ENCODE measurements at regions not wholly inside any gene's neighbourhood (a gene's known extent, or its start where the extent isn't known, plus 50 kb on each side); places are given as distances from the start of the nearest gene placed in this dataset.
"Not testable (repeated sequence)": the region's sequence is repeated elsewhere in the genome, so short reads cannot be mapped to it uniquely, and the experiment has no call there.

- no peaks in the 10 kb centered on the region for H3K9me3 ChIP-seq (ENCODE audit: low read depth, low read length)
- DNase-seq (ENCODE audit: low read depth, low spot score): no peak
- no peak for TF ChIP-seq FOXP2 (optimal IDR thresholded peaks at IDR 0.05; ENCODE audit: control extremely low read depth, extremely low read length, insufficient read depth)
- TF ChIP-seq EZH2 (IDR thresholded peaks at IDR 0.05): no peak
- no peak for TF ChIP-seq POLR2AphosphoS5 (IDR thresholded peaks at IDR 0.05; ENCODE audit: borderline replicate concordance, low read depth, low read length)
- H3K36me3 ChIP-seq (ENCODE audit: insufficient read depth, low read length): no peaks in the 10 kb centered on the region
- no peak overlapping the region for H3K4me3 ChIP-seq
- no peak overlapping the region for H3K9ac ChIP-seq (ENCODE audit: insufficient read length)
- no peak overlapping the region for H3K27ac ChIP-seq
These were observed 148.8 kb downstream of the BLID start for GRCh38 chr11:121967131-121967704.

DNA sequence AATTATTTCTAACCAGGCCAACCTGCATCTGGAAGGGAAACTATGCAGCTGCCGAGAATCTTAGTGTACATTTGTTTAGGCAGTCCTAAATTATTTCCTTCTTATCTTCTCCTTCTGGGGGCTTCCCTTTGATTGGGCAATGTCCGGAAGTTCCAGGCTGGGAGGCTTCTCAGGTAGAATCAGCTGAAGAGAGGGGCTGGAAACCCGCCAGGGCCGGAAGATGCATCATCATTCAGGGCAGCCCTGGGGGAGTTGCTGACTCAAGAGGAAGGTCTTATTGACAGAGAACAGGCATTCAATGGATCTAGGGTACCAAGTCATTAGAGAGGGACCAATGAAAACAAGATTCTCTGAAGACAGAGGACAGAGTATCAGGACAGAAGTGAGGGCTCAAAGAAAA is 150.7 kb downstream of the BLID start:
- DNase-seq (ENCODE audit: low read depth, low spot score): no peak
- H3K36me3 ChIP-seq (ENCODE audit: insufficient read depth, low read length): no peaks in the 10 kb centered on the region
- no peak overlapping the region for H3K4me3 ChIP-seq
- no peaks in the 10 kb centered on the region for H3K9me3 ChIP-seq (ENCODE audit: low read depth, low read length)
- H3K27ac ChIP-seq: no peak overlapping the region
- no peak overlapping the region for H3K9ac ChIP-seq (ENCODE audit: insufficient read length)
- TF ChIP-seq EZH2 (IDR thresholded peaks at IDR 0.05): no peak
- TF ChIP-seq FOXP2 (optimal IDR thresholded peaks at IDR 0.05; ENCODE audit: control extremely low read depth, extremely low read length, insufficient read depth): no peak
- no peak for TF ChIP-seq POLR2AphosphoS5 (IDR thresholded peaks at IDR 0.05; ENCODE audit: borderline replicate concordance, low read depth, low read length)

DNA sequence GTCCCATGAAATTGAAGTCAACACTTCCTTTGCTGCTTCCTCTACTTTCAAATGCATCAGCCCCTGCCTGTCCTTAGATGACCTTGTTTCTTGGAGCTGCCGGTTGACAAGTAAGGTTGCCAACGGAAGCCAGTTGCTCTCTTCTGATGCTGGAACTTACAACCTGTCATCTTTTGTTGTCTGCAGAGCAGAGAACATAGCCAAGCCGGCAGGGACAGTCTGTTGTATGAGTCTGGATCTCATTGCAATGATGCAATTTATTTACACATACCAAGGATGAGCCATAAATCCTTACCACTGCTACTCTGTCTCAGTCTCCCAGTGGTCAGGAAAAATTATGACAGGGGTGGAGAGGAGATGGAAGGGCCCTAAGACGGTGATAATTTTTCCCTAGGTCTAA is 151.4 kb downstream of the BLID start:
- Histone ChIP-seq H3K9ac (ENCODE audit: insufficient read length) (no peak overlapping the region), H3K36me3 (ENCODE audit: insufficient read depth, low read length) (no peaks in the 10 kb centered on the region), H3K27ac (no peak overlapping the region), H3K4me3 (no peak overlapping the region), H3K9me3 (ENCODE audit: low read depth, low read length) (no peaks in the 10 kb centered on the region)
- no peak for DNase-seq (ENCODE audit: low read depth, low spot score)
- TF ChIP-seq FOXP2 (optimal IDR thresholded peaks at IDR 0.05; ENCODE audit: control extremely low read depth, extremely low read length, insufficient read depth): no peak
- TF ChIP-seq EZH2 (IDR thresholded peaks at IDR 0.05): no peak
- no peak for TF ChIP-seq POLR2AphosphoS5 (IDR thresholded peaks at IDR 0.05; ENCODE audit: borderline replicate concordance, low read depth, low read length)

GRCh38 chr11:121963846-121964245 is 152.2 kb downstream of the BLID start:
- not testable (repeated sequence) for H3K27ac ChIP-seq; DNase-seq (ENCODE audit: low read depth, low spot score); H3K9me3 ChIP-seq (ENCODE audit: low read depth, low read length); H3K4me3 ChIP-seq; H3K36me3 ChIP-seq (ENCODE audit: insufficient read depth, low read length); H3K9ac ChIP-seq (ENCODE audit: insufficient read length)

DNA sequence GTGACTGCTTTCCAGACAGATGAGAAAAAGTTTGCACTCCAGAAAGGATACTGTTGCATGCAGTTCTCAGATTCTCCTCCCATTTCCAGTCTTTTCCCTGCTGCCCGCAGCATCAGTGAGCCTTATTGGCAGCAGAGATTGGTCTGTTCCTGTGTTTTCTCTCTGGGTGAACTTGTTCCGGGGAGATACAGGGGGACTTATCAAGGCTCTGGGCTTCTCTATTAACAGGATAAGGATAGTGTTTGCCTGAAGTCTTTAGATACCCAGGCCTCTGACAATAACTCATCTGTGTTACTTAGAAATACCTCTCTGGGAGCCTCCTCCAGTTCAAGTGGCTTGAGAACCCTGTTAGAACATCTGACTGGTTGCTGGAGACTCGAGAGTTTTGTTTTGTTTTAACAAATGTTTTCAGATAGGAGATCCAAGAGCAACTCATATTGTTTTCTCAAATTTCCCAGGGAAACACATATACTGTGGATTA is 154.7 kb downstream of the BLID start:
- H3K4me3 ChIP-seq: no peak overlapping the region
- TF ChIP-seq POLR2AphosphoS5 (IDR thresholded peaks at IDR 0.05; ENCODE audit: borderline replicate concordance, low read depth, low read length): no peak
- no peak for TF ChIP-seq FOXP2 (optimal IDR thresholded peaks at IDR 0.05; ENCODE audit: control extremely low read depth, extremely low read length, insufficient read depth)
- no peak for TF ChIP-seq EZH2 (IDR thresholded peaks at IDR 0.05)
- H3K27ac ChIP-seq: no peak overlapping the region
- no peaks in the 10 kb centered on the region for H3K36me3 ChIP-seq (ENCODE audit: insufficient read depth, low read length)
- H3K9ac ChIP-seq (ENCODE audit: insufficient read length): no peak overlapping the region
- no peak for DNase-seq (ENCODE audit: low read depth, low spot score)
- H3K9me3 ChIP-seq (ENCODE audit: low read depth, low read length): no peaks in the 10 kb centered on the region

GRCh38 chr11:121958971-121959325 is 157.1 kb downstream of the BLID start:
- H3K4me3 ChIP-seq: no peak overlapping the region
- no peak for DNase-seq (ENCODE audit: low read depth, low spot score)
- no peaks in the 10 kb centered on the region for H3K9me3 ChIP-seq (ENCODE audit: low read depth, low read length)
- H3K27ac ChIP-seq: no peak overlapping the region
- TF ChIP-seq POLR2AphosphoS5 (IDR thresholded peaks at IDR 0.05; ENCODE audit: borderline replicate concordance, low read depth, low read length) (no peak), FOXP2 (optimal IDR thresholded peaks at IDR 0.05; ENCODE audit: control extremely low read depth, extremely low read length, insufficient read depth) (no peak), EZH2 (IDR thresholded peaks at IDR 0.05) (no peak)
- H3K9ac ChIP-seq (ENCODE audit: insufficient read length): no peak overlapping the region
- no peaks in the 10 kb centered on the region for H3K36me3 ChIP-seq (ENCODE audit: insufficient read depth, low read length)

GRCh38 chr11:121958323-121958970 is 157.6 kb downstream of the BLID start:
- TF ChIP-seq EZH2 (IDR thresholded peaks at IDR 0.05) (no peak), FOXP2 (optimal IDR thresholded peaks at IDR 0.05; ENCODE audit: control extremely low read depth, extremely low read length, insufficient read depth) (no peak), POLR2AphosphoS5 (IDR thresholded peaks at IDR 0.05; ENCODE audit: borderline replicate concordance, low read depth, low read length) (no peak)
- Histone ChIP-seq H3K27ac (no peak overlapping the region), H3K4me3 (no peak overlapping the region), H3K9me3 (ENCODE audit: low read depth, low read length) (no peaks in the 10 kb centered on the region), H3K36me3 (ENCODE audit: insufficient read depth, low read length) (no peaks in the 10 kb centered on the region), H3K9ac (ENCODE audit: insufficient read length) (no peak overlapping the region)
- no peak for DNase-seq (ENCODE audit: low read depth, low spot score)

DNA sequence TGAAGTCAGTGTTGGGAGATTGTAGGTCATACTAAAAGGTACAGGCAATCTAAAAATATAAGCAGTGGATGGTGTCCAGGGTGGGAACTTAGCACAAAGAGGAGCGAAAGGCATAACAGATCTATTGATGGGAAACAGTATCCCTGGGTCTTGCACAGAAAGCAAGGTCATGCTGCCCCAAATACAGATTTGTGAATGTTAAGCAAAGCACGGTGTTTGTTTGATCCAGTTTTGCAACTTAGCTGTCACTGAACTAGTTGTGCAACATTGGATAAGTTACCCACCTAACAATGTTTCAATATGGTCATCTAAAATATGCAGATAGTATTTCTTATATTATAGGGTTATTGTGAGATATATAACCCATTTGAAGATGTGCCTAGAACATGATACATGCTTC is 162.9 kb downstream of the BLID start:
- no peak overlapping the region for H3K4me3 ChIP-seq
- no peak for TF ChIP-seq EZH2 (IDR thresholded peaks at IDR 0.05)
- no peaks in the 10 kb centered on the region for H3K36me3 ChIP-seq (ENCODE audit: insufficient read depth, low read length)
- H3K9me3 ChIP-seq (ENCODE audit: low read depth, low read length): no peaks in the 10 kb centered on the region
- DNase-seq (ENCODE audit: low read depth, low spot score): no peak
- no peak overlapping the region for H3K27ac ChIP-seq
- no peak overlapping the region for H3K9ac ChIP-seq (ENCODE audit: insufficient read length)

DNA sequence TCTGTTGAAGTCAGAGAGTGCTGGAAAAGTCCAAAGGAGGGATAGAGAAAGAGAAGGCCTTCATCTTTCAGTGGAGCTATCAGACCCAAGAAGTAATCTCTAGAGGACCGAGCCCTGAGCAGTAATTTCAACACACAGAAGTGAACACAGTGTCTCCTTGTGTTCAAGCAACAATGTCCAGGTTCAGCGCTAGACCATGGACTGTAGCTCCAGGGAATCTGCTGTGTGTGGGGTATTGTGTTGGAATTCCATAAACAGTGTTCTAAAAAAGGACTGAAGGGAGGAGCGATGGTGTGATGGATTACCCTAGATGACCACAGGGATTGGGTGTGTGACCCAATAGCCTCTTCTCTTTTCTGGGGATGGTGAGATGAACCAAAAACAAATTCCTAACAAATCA is 165.9 kb downstream of the BLID start:
- Histone ChIP-seq H3K4me3 (no peak overlapping the region), H3K27ac (no peak overlapping the region), H3K9me3 (ENCODE audit: low read depth, low read length) (no peaks in the 10 kb centered on the region), H3K9ac (ENCODE audit: insufficient read length) (no peak overlapping the region), H3K36me3 (ENCODE audit: insufficient read depth, low read length) (no peaks in the 10 kb centered on the region)
- no peak for TF ChIP-seq EZH2 (IDR thresholded peaks at IDR 0.05)
- TF ChIP-seq POLR2AphosphoS5 (IDR thresholded peaks at IDR 0.05; ENCODE audit: borderline replicate concordance, low read depth, low read length): no peak
- TF ChIP-seq FOXP2 (optimal IDR thresholded peaks at IDR 0.05; ENCODE audit: control extremely low read depth, extremely low read length, insufficient read depth): no peak
- DNase-seq (ENCODE audit: low read depth, low spot score): no peak

All from SK-N-MC (cell line).